ENCODE measurements at regions not wholly inside any gene's neighbourhood (a gene's known extent, or its start where the extent isn't known, plus 50 kb on each side); places are given as distances from the start of the nearest gene placed in this dataset.
"Not testable (repeated sequence)": the region's sequence is repeated elsewhere in the genome, so short reads cannot be mapped to it uniquely, and the experiment has no call there.

GRCh38 chr4:82084747-82085146 lies 289.0 kb downstream of the HNRNPD start:
- H3K9me3 Mint-ChIP-seq = no peaks in the 10 kb centered on the region
- intact Hi-C loops (cut with micrococcal nuclease) = no loop called here
- no peak for DNase-seq (ENCODE audit: low spot score)
- no peak overlapping the region for H3K27ac Mint-ChIP-seq
- no peak overlapping the region for H3K4me3 Mint-ChIP-seq (ENCODE audit: low read depth)
- H3K4me1 Mint-ChIP-seq (ENCODE audit: low read depth) = no peaks in the 10 kb centered on the region
- H3K36me3 Mint-ChIP-seq (ENCODE audit: low read depth) = no peaks in the 10 kb centered on the region
- H3K27me3 Mint-ChIP-seq (ENCODE audit: low read depth) = no peaks in the 10 kb centered on the region

- H3K4me1 Mint-ChIP-seq (ENCODE audit: low read depth); H3K4me3 Mint-ChIP-seq (ENCODE audit: low read depth); H3K36me3 Mint-ChIP-seq (ENCODE audit: low read depth); H3K9me3 Mint-ChIP-seq; H3K27ac Mint-ChIP-seq; H3K27me3 Mint-ChIP-seq (ENCODE audit: low read depth); DNase-seq (ENCODE audit: low spot score); intact Hi-C loops (cut with micrococcal nuclease): not testable (repeated sequence)
Observed at GRCh38 chr4:82077471-82077995, 296.3 kb downstream of the HNRNPD start.

GRCh38 chr4:82076809-82077208 lies 297.0 kb downstream of the HNRNPD start:
- no peak overlapping the region for H3K27ac Mint-ChIP-seq
- H3K4me3 Mint-ChIP-seq (ENCODE audit: low read depth) = no peak overlapping the region
- no peaks in the 10 kb centered on the region for H3K36me3 Mint-ChIP-seq (ENCODE audit: low read depth)
- H3K9me3 Mint-ChIP-seq = no peaks in the 10 kb centered on the region
- H3K4me1 Mint-ChIP-seq (ENCODE audit: low read depth) = no peaks in the 10 kb centered on the region
- intact Hi-C loops (cut with micrococcal nuclease) = no loop called here
- H3K27me3 Mint-ChIP-seq (ENCODE audit: low read depth) = no peaks in the 10 kb centered on the region
- DNase-seq (ENCODE audit: low spot score) = no peak

GRCh38 chr4:82076359-82076758 lies 297.4 kb downstream of the HNRNPD start:
- Mint-ChIP-seq H3K27ac (no peak overlapping the region), H3K27me3 (ENCODE audit: low read depth) (no peaks in the 10 kb centered on the region), H3K4me1 (ENCODE audit: low read depth) (no peaks in the 10 kb centered on the region), H3K36me3 (ENCODE audit: low read depth) (no peaks in the 10 kb centered on the region), H3K9me3 (no peaks in the 10 kb centered on the region), H3K4me3 (ENCODE audit: low read depth) (no peak overlapping the region)
- intact Hi-C loops (cut with micrococcal nuclease) = no loop called here
- no peak for DNase-seq (ENCODE audit: low spot score)

- Mint-ChIP-seq H3K4me1 (ENCODE audit: low read depth) (no peaks in the 10 kb centered on the region), H3K27me3 (ENCODE audit: low read depth) (peaks cover 1% of the 10 kb centered on the region), H3K4me3 (ENCODE audit: low read depth) (no peak overlapping the region), H3K36me3 (ENCODE audit: low read depth) (no peaks in the 10 kb centered on the region), H3K9me3 (no peaks in the 10 kb centered on the region), H3K27ac (no peak overlapping the region)
- DNase-seq (ENCODE audit: low spot score) = no peak
- intact Hi-C loops (cut with micrococcal nuclease) = no loop called here
Observed at GRCh38 chr4:82071951-82072350, 301.8 kb downstream of the HNRNPD start.

GRCh38 chr4:82069883-82070638 lies 303.7 kb downstream of the HNRNPD start:
- Mint-ChIP-seq H3K4me3 (ENCODE audit: low read depth) (no peak overlapping the region), H3K27me3 (ENCODE audit: low read depth) (peaks cover 1% of the 10 kb centered on the region), H3K9me3 (no peaks in the 10 kb centered on the region), H3K4me1 (ENCODE audit: low read depth) (no peaks in the 10 kb centered on the region), H3K27ac (no peak overlapping the region), H3K36me3 (ENCODE audit: low read depth) (no peaks in the 10 kb centered on the region)
- no peak for DNase-seq (ENCODE audit: low spot score)
- intact Hi-C loops (cut with micrococcal nuclease) = no loop called here

- no peaks in the 10 kb centered on the region for H3K9me3 Mint-ChIP-seq
- H3K27me3 Mint-ChIP-seq (ENCODE audit: low read depth) = no peaks in the 10 kb centered on the region
- intact Hi-C loops (cut with micrococcal nuclease) = no loop called here
- H3K36me3 Mint-ChIP-seq (ENCODE audit: low read depth) = no peaks in the 10 kb centered on the region
- DNase-seq (ENCODE audit: low spot score) = no peak
- H3K4me1 Mint-ChIP-seq (ENCODE audit: low read depth) = no peaks in the 10 kb centered on the region
- H3K27ac Mint-ChIP-seq = no peak overlapping the region
- H3K4me3 Mint-ChIP-seq (ENCODE audit: low read depth) = no peak overlapping the region
Observed at GRCh38 chr4:82063017-82063416, 310.8 kb downstream of the HNRNPD start.

- H3K27me3 Mint-ChIP-seq (ENCODE audit: low read depth) = no peaks in the 10 kb centered on the region
- H3K4me1 Mint-ChIP-seq (ENCODE audit: low read depth) = no peaks in the 10 kb centered on the region
- no peak overlapping the region for H3K27ac Mint-ChIP-seq
- no peaks in the 10 kb centered on the region for H3K36me3 Mint-ChIP-seq (ENCODE audit: low read depth)
- intact Hi-C loops (cut with micrococcal nuclease) = no loop called here
- no peak for DNase-seq (ENCODE audit: low spot score)
- no peak overlapping the region for H3K4me3 Mint-ChIP-seq (ENCODE audit: low read depth)
- H3K9me3 Mint-ChIP-seq = no peaks in the 10 kb centered on the region
Observed at GRCh38 chr4:82057990-82058544, 315.7 kb downstream of the HNRNPD start.

- H3K9me3 Mint-ChIP-seq = no peaks in the 10 kb centered on the region
- no peak overlapping the region for H3K27ac Mint-ChIP-seq
Observed at GRCh38 chr4:82055156-82055555, 318.6 kb downstream of the HNRNPD start.

GRCh38 chr4:82053396-82053795 lies 320.4 kb downstream of the HNRNPD start:
- H3K4me3 Mint-ChIP-seq (ENCODE audit: low read depth) = no peak overlapping the region
- no peak for DNase-seq (ENCODE audit: low spot score)
- intact Hi-C loops (cut with micrococcal nuclease) = no loop called here
- H3K27ac Mint-ChIP-seq = no peak overlapping the region
- no peaks in the 10 kb centered on the region for H3K9me3 Mint-ChIP-seq
- peaks cover 3% of the 10 kb centered on the region for H3K27me3 Mint-ChIP-seq (ENCODE audit: low read depth)
- H3K36me3 Mint-ChIP-seq (ENCODE audit: low read depth) = no peaks in the 10 kb centered on the region
- no peaks in the 10 kb centered on the region for H3K4me1 Mint-ChIP-seq (ENCODE audit: low read depth)

More at GRCh38 chr4:82055156-82055555, 318.6 kb downstream of the HNRNPD start:
- Mint-ChIP-seq H3K4me3 (ENCODE audit: low read depth) (no peak overlapping the region), H3K4me1 (ENCODE audit: low read depth) (no peaks in the 10 kb centered on the region), H3K36me3 (ENCODE audit: low read depth) (no peaks in the 10 kb centered on the region), H3K27me3 (ENCODE audit: low read depth) (no peaks in the 10 kb centered on the region)
- intact Hi-C loops (cut with micrococcal nuclease) = no loop called here
- DNase-seq (ENCODE audit: low spot score) = no peak

- Mint-ChIP-seq H3K4me3 (ENCODE audit: low read depth) (no peak overlapping the region), H3K4me1 (ENCODE audit: low read depth) (no peaks in the 10 kb centered on the region), H3K27me3 (ENCODE audit: low read depth) (peaks cover 16% of the 10 kb centered on the region), H3K27ac (no peak overlapping the region), H3K9me3 (no peaks in the 10 kb centered on the region), H3K36me3 (ENCODE audit: low read depth) (no peaks in the 10 kb centered on the region)
- intact Hi-C loops (cut with micrococcal nuclease) = no loop called here
- no peak for DNase-seq (ENCODE audit: low spot score)
Observed at GRCh38 chr4:82050796-82051195, 323.0 kb downstream of the HNRNPD start.

GRCh38 chr4:82049294-82049693 lies 324.5 kb downstream of the HNRNPD start:
- Mint-ChIP-seq H3K4me1 (ENCODE audit: low read depth) (no peaks in the 10 kb centered on the region), H3K27ac (no peak overlapping the region), H3K4me3 (ENCODE audit: low read depth) (no peak overlapping the region), H3K27me3 (ENCODE audit: low read depth) (peaks cover 25% of the 10 kb centered on the region), H3K36me3 (ENCODE audit: low read depth) (no peaks in the 10 kb centered on the region), H3K9me3 (no peaks in the 10 kb centered on the region)
- DNase-seq (ENCODE audit: low spot score) = no peak
- intact Hi-C loops (cut with micrococcal nuclease) = no loop called here

- intact Hi-C loops (cut with micrococcal nuclease) = no loop called here
- no peak overlapping the region for H3K4me3 Mint-ChIP-seq (ENCODE audit: low read depth)
- H3K4me1 Mint-ChIP-seq (ENCODE audit: low read depth) = no peaks in the 10 kb centered on the region
- peaks cover 36% of the 10 kb centered on the region for H3K27me3 Mint-ChIP-seq (ENCODE audit: low read depth)
- no peak overlapping the region for H3K27ac Mint-ChIP-seq
- DNase-seq (ENCODE audit: low spot score) = no peak
- no peaks in the 10 kb centered on the region for H3K9me3 Mint-ChIP-seq
- H3K36me3 Mint-ChIP-seq (ENCODE audit: low read depth) = no peaks in the 10 kb centered on the region
Observed at GRCh38 chr4:82047731-82048130, 326.1 kb downstream of the HNRNPD start.

All from activated T-helper 2 cell treated with anti-CD3 and anti-CD28 coated beads, Interferon-gamma antibody, Interleukin-2, Interleukin-4, amounts not matched to agents 10 μg/mL and 5 μg/mL and 100 μg/mL, durations not matched to agents 14 hours and 24 hours and 36 hours (primary cell).